ENCODE measurements at regions not wholly inside any gene's neighbourhood (a gene's known extent, or its start where the extent isn't known, plus 50 kb on each side); places are given as distances from the start of the nearest gene placed in this dataset.

DNA sequence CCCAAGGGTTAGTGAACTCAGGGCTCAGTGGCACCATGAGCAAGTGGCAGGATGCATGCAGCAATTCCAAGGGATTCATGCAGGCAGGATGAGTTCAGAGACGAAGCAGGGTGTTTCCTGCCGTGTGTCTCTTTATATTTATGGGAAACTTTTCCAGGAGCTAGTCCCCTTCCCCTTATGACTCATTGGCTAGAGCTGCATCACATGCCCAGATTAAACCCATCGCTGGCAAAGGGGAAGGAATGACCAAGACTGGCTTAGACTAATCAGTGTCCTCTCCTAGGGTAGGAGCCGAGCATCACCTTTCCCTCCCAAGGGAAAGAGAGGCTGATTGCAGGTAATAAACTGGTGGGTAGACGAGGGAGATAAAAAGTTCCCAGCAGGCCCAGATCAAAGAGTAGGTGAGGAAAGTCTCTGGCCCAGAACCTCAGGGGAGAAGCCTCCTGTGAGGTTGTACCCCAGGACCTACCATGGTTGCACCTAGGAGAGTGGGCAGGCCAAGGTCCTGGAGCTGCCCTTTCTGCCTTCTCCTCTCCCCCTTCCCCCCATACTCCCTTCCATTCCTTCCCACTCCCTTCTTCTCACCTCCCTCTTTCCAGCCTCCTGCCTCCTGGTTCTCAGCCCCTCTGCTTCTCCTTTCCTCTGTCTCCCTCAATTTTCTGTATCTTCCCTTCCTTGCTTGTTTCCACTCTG is 67.8 kb upstream of the ITGA11 start:
- in situ Hi-C loops (cut with MboI; ENCODE audit: low pct_unique_long_range_greater_than_20kb, low sequenced_read_pairs, unreplicated experiment), result no loop called here
- no peak for TF ChIP-seq CTCF (IDR thresholded peaks at IDR 0.05; ENCODE audit: extremely low read depth, insufficient read depth, missing control alignments)
- no peak for DNase-seq (ENCODE audit: low spot score)

- in situ Hi-C loops (cut with MboI; ENCODE audit: low pct_unique_long_range_greater_than_20kb, low sequenced_read_pairs, unreplicated experiment), result no loop called here
- no peak for DNase-seq (ENCODE audit: low spot score)
- TF ChIP-seq CTCF (IDR thresholded peaks at IDR 0.05; ENCODE audit: extremely low read depth, insufficient read depth, missing control alignments), result no peak
These were observed 68.6 kb upstream of the ITGA11 start for GRCh38 chr15:68500363-68501258.

GRCh38 chr15:68501259-68501591 is 69.3 kb upstream of the ITGA11 start:
- DNase-seq (ENCODE audit: low spot score), result no peak
- in situ Hi-C loops (cut with MboI; ENCODE audit: low pct_unique_long_range_greater_than_20kb, low sequenced_read_pairs, unreplicated experiment), result no loop called here
- no peak for TF ChIP-seq CTCF (IDR thresholded peaks at IDR 0.05; ENCODE audit: extremely low read depth, insufficient read depth, missing control alignments)

DNA sequence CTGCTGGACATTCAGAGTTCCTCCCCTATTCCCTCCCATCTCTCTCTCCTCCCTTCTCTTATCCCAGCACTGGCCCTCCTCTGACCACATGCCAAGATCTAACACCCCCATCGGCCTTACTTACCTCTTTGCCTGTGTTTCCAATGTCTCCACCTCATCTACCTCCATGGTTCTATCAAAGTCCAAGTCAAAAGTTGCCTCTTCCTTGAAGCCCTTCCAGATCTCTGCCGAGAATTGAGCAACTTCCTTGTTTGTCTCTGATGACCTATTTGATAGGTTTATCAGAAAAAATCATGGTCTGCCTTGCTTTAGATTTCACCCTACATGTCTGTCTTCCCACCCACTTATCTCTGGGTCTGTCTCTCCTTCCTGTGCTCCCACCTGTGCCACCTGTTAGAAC is 69.7 kb upstream of the ITGA11 start:
- TF ChIP-seq CTCF (IDR thresholded peaks at IDR 0.05; ENCODE audit: extremely low read depth, insufficient read depth, missing control alignments), result no peak
- in situ Hi-C loops (cut with MboI; ENCODE audit: low pct_unique_long_range_greater_than_20kb, low sequenced_read_pairs, unreplicated experiment), result no loop called here
- no peak for DNase-seq (ENCODE audit: low spot score)

GRCh38 chr15:68502398-68502901 is 70.5 kb upstream of the ITGA11 start:
- no peak for TF ChIP-seq CTCF (IDR thresholded peaks at IDR 0.05; ENCODE audit: extremely low read depth, insufficient read depth, missing control alignments)
- DNase-seq (ENCODE audit: low spot score), result no peak
- in situ Hi-C loops (cut with MboI; ENCODE audit: low pct_unique_long_range_greater_than_20kb, low sequenced_read_pairs, unreplicated experiment), result no loop called here

DNA sequence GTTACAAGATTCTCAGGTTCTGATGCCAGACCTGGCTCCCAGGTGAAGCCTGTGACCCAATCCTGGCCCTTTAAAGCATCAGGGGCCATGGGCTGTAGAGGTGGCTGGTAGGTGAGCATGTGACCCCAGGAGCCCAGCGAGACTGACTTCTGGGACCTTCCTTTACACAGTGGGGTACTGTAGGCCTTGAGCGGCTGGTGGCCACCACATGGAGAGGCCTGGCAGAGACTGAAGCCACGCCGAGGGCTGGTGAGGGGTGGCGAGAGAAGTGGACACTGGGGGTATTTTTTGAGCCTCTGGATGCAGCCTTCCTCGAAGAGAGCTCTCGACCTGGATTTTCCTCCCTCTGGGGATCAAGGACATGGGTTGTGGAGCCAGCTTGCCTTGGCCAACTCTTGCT is 71.2 kb upstream of the ITGA11 start:
- TF ChIP-seq CTCF (IDR thresholded peaks at IDR 0.05; ENCODE audit: extremely low read depth, insufficient read depth, missing control alignments), result no peak
- DNase-seq (ENCODE audit: low spot score), result no peak
- in situ Hi-C loops (cut with MboI; ENCODE audit: low pct_unique_long_range_greater_than_20kb, low sequenced_read_pairs, unreplicated experiment), result no loop called here

All from GM13977 (cell line).